B cell (primary cell): ENCODE measurements at regions not wholly inside any gene's neighbourhood (a gene's known extent, or its start where the extent isn't known, plus 50 kb on each side); places are given as distances from the start of the nearest gene placed in this dataset.

Experiments
- ATAC-seq: fragments of 200-7000 bp; cut with Tn5 transposase; one replicate; pipeline ENCODE4 v1.10.0; 2021; ENCODE audit warnings: low read depth, mild to moderate bottlenecking, moderate number of reproducible peaks, moderate library complexity
- CTCF ChIA-PET: fragments of 350-600 bp; sonication (Branson Sonifier 250); formaldehyde crosslinking; loops from one replicate; lab custom pipeline; 2021; ENCODE audit warnings: antibody characterized with exemption, inconsistent platforms; lab: Charles Lee
- POLR2A ChIA-PET: fragments of 350-600 bp; sonication (Branson Sonifier 250); formaldehyde crosslinking; loops from one replicate; lab custom pipeline; 2021; ENCODE audit warnings: antibody characterized with exemption; lab: Charles Lee
- DNase-seq: peaks from one replicate; pipeline ENCODE4 v3.0.0; 2013
- H2AFZ ChIP-seq: 2 replicates; pipeline ENCODE4 v1.6.1; 2012; ENCODE audit warnings: mild to moderate bottlenecking, low read depth, low read length; ENCODE audit not compliant: insufficient read depth, poor library complexity, severe bottlenecking
- H3K27ac ChIP-seq, 2 donors: 1 replicate in 1 of 2; 2 replicates in 1 of 2; pipeline ENCODE4 v1.5.1; 2012 to 2013; ENCODE audit warnings: low read length in 2 of 2, mild to moderate bottlenecking in 2 of 2, moderate library complexity in 1 of 2
- H3K27me3 ChIP-seq, 4 experiments: fragments of 200-600 bp in 1 of 4; sonication (generic) in 1 of 4; replicated peaks in 1 of 4; 1 replicate in 2 of 4; 2 replicates in 2 of 4; pipeline versions ENCODE4 v1.6.1 to v1.7.0; 2013 to 2016; ENCODE audit warnings: low read length in 3 of 4, mild to moderate bottlenecking in 2 of 4, mixed read lengths in 1 of 4, moderate library complexity in 1 of 4; ENCODE audit not compliant: insufficient read depth in 4 of 4, control insufficient read depth in 3 of 4; ENCODE audit errors: control extremely low read depth in 1 of 4
- H3K36me3 ChIP-seq, 2 experiments: replicated peaks in 1 of 2; 1 replicate in 1 of 2; 2 replicates in 1 of 2; pipeline versions ENCODE4 v1.6.1 to v1.7.1; 2013; ENCODE audit warnings: low read length in 1 of 2; ENCODE audit not compliant: insufficient read depth in 2 of 2, control insufficient read depth in 1 of 2; ENCODE audit errors: control extremely low read depth in 1 of 2, extremely low read depth in 1 of 2
- H3K4me1 ChIP-seq, 2 donors: fragments of 200-600 bp in 1 of 2; sonication (generic) in 1 of 2; 1 replicate in 1 of 2; 2 replicates in 1 of 2; pipeline versions ENCODE4 v1.5.1 to v1.6.1; 2013 to 2017; ENCODE audit warnings: low read length in 2 of 2; ENCODE audit not compliant: control insufficient read depth in 2 of 2, insufficient read depth in 2 of 2
- H3K4me2 ChIP-seq: replicated peaks from 2 replicates; pipeline ENCODE3; 2012; ENCODE audit warnings: mild to moderate bottlenecking, low read depth, low read length; ENCODE audit not compliant: poor library complexity, severe bottlenecking
- H3K4me3 ChIP-seq, 5 experiments: fragments of 200-600 bp in 1 of 5; sonication (generic) in 1 of 5; 1 replicate in 3 of 5; 2 replicates in 2 of 5; pipeline versions ENCODE4 v1.5.1 to v1.7.0; 2011 to 2016; ENCODE audit warnings: low read length in 4 of 5, mild to moderate bottlenecking in 4 of 5, low read depth in 2 of 5, control low read depth in 1 of 5, moderate library complexity in 1 of 5; ENCODE audit not compliant: insufficient read depth in 1 of 5; ENCODE audit errors: control extremely low read depth in 1 of 5, extremely low read depth in 1 of 5
- H3K79me2 ChIP-seq: fragments of 200-600 bp; sonication (generic); one replicate; pipeline ENCODE4 v1.6.0; 2016; ENCODE audit warnings: low read length; ENCODE audit not compliant: control insufficient read depth, insufficient read depth
- H3K9ac ChIP-seq: fragments of 200-600 bp; sonication (generic); 2 replicates; pipeline ENCODE4 v1.6.1; 2017; ENCODE audit warnings: mild to moderate bottlenecking, low read length, moderate library complexity
- H3K9me3 ChIP-seq, 3 donors: one replicate each; pipeline versions ENCODE4 v1.6.1 to v1.7.1; 2013; ENCODE audit warnings: low read length in 2 of 3; ENCODE audit not compliant: control insufficient read depth in 2 of 3, insufficient read depth in 1 of 3; ENCODE audit errors: control extremely low read depth in 1 of 3
- H4K20me1 ChIP-seq: 2 replicates; pipeline ENCODE4 v1.6.0; 2012; ENCODE audit warnings: mild to moderate bottlenecking, low read length; ENCODE audit not compliant: insufficient read depth, control insufficient read depth, poor library complexity, severe bottlenecking
- H3K27ac Mint-ChIP-seq: one replicate; pipeline ENCODE4 v1.8.0; 2021; ENCODE audit warnings: mixed read lengths
- H3K27me3 Mint-ChIP-seq: one replicate; pipeline ENCODE4 v1.8.0; 2021; ENCODE audit warnings: mixed read lengths
- H3K4me1 Mint-ChIP-seq: one replicate; pipeline ENCODE4 v1.8.0; 2021; ENCODE audit warnings: mixed read lengths
- H3K4me3 Mint-ChIP-seq: one replicate; pipeline ENCODE4 v1.8.0; 2021; ENCODE audit warnings: mixed read lengths
- H3K9me3 Mint-ChIP-seq: one replicate; pipeline ENCODE4 v1.8.0; 2022; ENCODE audit warnings: mixed read lengths; ENCODE audit not compliant: insufficient read depth
- EZH2 ChIP-seq: IDR thresholded peaks from 2 replicates; pipeline ENCODE4 v1.6.1; 2012; ENCODE audit warnings: borderline replicate concordance, low read depth, mild to moderate bottlenecking, moderate library complexity, low read length; ENCODE audit not compliant: insufficient read depth, poor library complexity, severe bottlenecking
- WGBS: methylation state at CpG from one replicate; pipeline ENCODE4 v1.1.5; 2013; ENCODE audit warnings: missing lambda C conversion rate; ENCODE audit not compliant: insufficient coverage; 5-methylcytosine and 5-hydroxymethylcytosine counted together
- intact Hi-C: fragments of 100-400 bp; cut with micrococcal nuclease; formaldehyde crosslinking; loops from one replicate; pipeline ENCODE4 v1.10.0; 2022
- TF ChIP-seq, protein P1 (sequence below): fragments of 200-600 bp; IDR thresholded peaks from one replicate; pipeline ENCODE4 v1.8.0; 2022; ENCODE audit warnings: antibody characterized with exemption, mild to moderate bottlenecking

DNA sequence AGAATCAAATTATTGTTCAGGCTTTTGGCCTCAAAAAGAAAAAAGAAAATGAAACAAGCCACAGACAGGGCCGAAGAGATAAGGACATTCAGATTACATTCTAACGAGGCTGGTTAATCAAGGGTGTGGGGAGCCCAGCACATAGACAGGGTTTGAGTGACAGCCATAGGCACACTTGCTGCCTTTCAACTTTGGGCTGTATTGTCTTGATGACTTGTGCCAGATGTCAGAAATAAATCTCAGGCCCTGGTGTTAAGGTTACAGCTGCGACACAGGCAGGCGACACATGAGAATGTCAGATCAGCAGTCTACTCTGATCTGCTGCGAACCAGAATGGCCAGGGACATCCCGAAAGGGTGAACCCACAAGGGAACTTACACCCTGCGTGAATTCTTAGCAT, 231.2 kb upstream of the ARRDC4 start:
- Mint-ChIP-seq H3K4me1 (no peaks in the 10 kb centered on the region), H3K9me3 (no peaks in the 10 kb centered on the region), H3K4me3 (no peak overlapping the region), H3K27ac (no peak overlapping the region), H3K27me3 (no peaks in the 10 kb centered on the region)
- no peaks in the 10 kb centered on the region for H3K27me3 ChIP-seq
- ATAC-seq, result no peak
- CTCF ChIA-PET, result no interaction called here
- H2AFZ ChIP-seq, result no peak overlapping the region
- H3K4me1 ChIP-seq, result no peaks in the 10 kb centered on the region
- peaks cover 0 to 2% (median 0%) of the 10 kb centered on the region in 3 donors for H3K9me3 ChIP-seq
- TF ChIP-seq, protein P1, sequence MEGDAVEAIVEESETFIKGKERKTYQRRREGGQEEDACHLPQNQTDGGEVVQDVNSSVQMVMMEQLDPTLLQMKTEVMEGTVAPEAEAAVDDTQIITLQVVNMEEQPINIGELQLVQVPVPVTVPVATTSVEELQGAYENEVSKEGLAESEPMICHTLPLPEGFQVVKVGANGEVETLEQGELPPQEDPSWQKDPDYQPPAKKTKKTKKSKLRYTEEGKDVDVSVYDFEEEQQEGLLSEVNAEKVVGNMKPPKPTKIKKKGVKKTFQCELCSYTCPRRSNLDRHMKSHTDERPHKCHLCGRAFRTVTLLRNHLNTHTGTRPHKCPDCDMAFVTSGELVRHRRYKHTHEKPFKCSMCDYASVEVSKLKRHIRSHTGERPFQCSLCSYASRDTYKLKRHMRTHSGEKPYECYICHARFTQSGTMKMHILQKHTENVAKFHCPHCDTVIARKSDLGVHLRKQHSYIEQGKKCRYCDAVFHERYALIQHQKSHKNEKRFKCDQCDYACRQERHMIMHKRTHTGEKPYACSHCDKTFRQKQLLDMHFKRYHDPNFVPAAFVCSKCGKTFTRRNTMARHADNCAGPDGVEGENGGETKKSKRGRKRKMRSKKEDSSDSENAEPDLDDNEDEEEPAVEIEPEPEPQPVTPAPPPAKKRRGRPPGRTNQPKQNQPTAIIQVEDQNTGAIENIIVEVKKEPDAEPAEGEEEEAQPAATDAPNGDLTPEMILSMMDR, result no peak
- no peak for TF ChIP-seq EZH2
- no peak overlapping the region for H3K4me3 ChIP-seq
- H3K36me3 ChIP-seq, result no peaks in the 10 kb centered on the region
- H3K79me2 ChIP-seq, result no peaks in the 10 kb centered on the region
- H3K9ac ChIP-seq, result no peak overlapping the region
- POLR2A ChIA-PET, result no interaction called here
- intact Hi-C loops, result no loop called here
- no peak for DNase-seq
- H3K27ac ChIP-seq, result no peak overlapping the region
- 87% methylated on average over 7 of the region's 7 CpGs for WGBS
- no peaks in the 10 kb centered on the region for H4K20me1 ChIP-seq
- H3K4me2 ChIP-seq, result no peak overlapping the region

DNA sequence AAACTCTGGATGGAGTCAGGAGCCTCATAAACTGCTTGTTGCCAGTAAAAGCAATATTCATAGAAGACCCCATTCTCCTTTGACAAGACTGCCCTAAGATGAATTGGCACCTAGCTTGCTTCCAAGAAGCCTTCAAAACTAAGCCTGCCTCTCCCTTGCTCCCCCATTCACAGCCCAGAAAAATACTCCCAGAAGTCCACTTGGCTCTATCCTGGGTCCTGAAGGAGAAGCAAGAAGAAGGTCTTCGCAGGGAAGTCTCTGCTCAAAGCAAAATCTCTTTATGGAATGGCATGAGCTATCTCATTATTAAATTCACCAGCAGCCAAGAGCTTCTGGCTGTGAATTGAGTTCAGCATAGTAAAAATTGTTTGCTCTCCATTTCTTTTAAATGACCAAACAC, 230.2 kb upstream of the ARRDC4 start:
- Mint-ChIP-seq H3K4me1 (no peaks in the 10 kb centered on the region), H3K9me3 (no peaks in the 10 kb centered on the region), H3K27ac (no peak overlapping the region), H3K4me3 (no peak overlapping the region), H3K27me3 (no peaks in the 10 kb centered on the region)
- TF ChIP-seq, protein P1, result no peak
- TF ChIP-seq EZH2, result no peak
- Histone ChIP-seq H3K9me3 (peaks cover 0 to 2% (median 0%) of the 10 kb centered on the region in 3 donors), H3K9ac (no peak overlapping the region), H3K27ac (no peak overlapping the region), H3K4me1 (no peaks in the 10 kb centered on the region), H3K4me3 (no peak overlapping the region), H3K4me2 (no peak overlapping the region), H2AFZ (no peak overlapping the region), H3K36me3 (no peaks in the 10 kb centered on the region), H3K79me2 (no peaks in the 10 kb centered on the region), H3K27me3 (no peaks in the 10 kb centered on the region), H4K20me1 (no peaks in the 10 kb centered on the region)
- DNase-seq (no peak), ATAC-seq (no peak)
- no CpG with 5 or more reads among the region's 1 CpG for WGBS
- intact Hi-C loops, result no loop called here
- ChIA-PET CTCF (no interaction called here), POLR2A (no interaction called here)
